ENCODE measurements at regions not wholly inside any gene's neighbourhood (a gene's known extent, or its start where the extent isn't known, plus 50 kb on each side); places are given as distances from the start of the nearest gene placed in this dataset.

- Histone ChIP-seq H3K4me1 (ENCODE audit: insufficient read depth) (no peaks in the 10 kb centered on the region), H3K4me3 (no peak overlapping the region), H3K27me3 (no peaks in the 10 kb centered on the region), H3K4me2 (no peak overlapping the region), H2AFZ (no peak overlapping the region), H3K9me3 (ENCODE audit: low read depth) (no peaks in the 10 kb centered on the region), H3K9me2 (replicated peaks; ENCODE audit: insufficient read depth) (no peaks in the 10 kb centered on the region), H3K36me3 (replicated peaks; ENCODE audit: insufficient read depth, low read depth) (no peaks in the 10 kb centered on the region), H3K27ac (no peak overlapping the region), H3K79me2 (no peaks in the 10 kb centered on the region), H4K20me1 (ENCODE audit: insufficient read depth, poor library complexity, severe bottlenecking) (no peaks in the 10 kb centered on the region)
- no peak for DNase-seq (ENCODE audit: low spot score)
- TF ChIP-seq EZH2 (IDR thresholded peaks at IDR 0.05; ENCODE audit: borderline replicate concordance) (no peak), CTCF (IDR thresholded peaks at IDR 0.05; ENCODE audit: poor library complexity) (no peak), EZH2phosphoT487 (IDR thresholded peaks at IDR 0.05; ENCODE audit: low read depth, severe bottlenecking, unreplicated experiment) (no peak)
- 94% methylated on average over 3 of the region's 3 CpGs for WGBS (ENCODE audit: low lambda C conversion rate, missing lambda C conversion rate)
Observed at GRCh38 chr4:135281230-135281629, 1079.6 kb upstream of the PABPC4L start.

- no peak overlapping the region for H3K4me2 ChIP-seq
Observed at GRCh38 chr4:135277980-135278315, 1076.4 kb upstream of the PABPC4L start.

GRCh38 chr4:135277068-135277979 is 1075.7 kb upstream of the PABPC4L start:
- Histone ChIP-seq H3K36me3 (replicated peaks; ENCODE audit: insufficient read depth, low read depth) (no peaks in the 10 kb centered on the region), H2AFZ (no peak overlapping the region), H3K4me1 (ENCODE audit: insufficient read depth) (no peaks in the 10 kb centered on the region), H3K9me2 (replicated peaks; ENCODE audit: insufficient read depth) (no peaks in the 10 kb centered on the region), H3K27me3 (no peaks in the 10 kb centered on the region), H3K4me3 (no peak overlapping the region), H3K79me2 (no peaks in the 10 kb centered on the region), H3K4me2 (no peak overlapping the region), H3K9me3 (ENCODE audit: low read depth) (no peaks in the 10 kb centered on the region), H4K20me1 (ENCODE audit: insufficient read depth, poor library complexity, severe bottlenecking) (no peaks in the 10 kb centered on the region), H3K27ac (no peak overlapping the region)
- 71% methylated on average over 5 of the region's 5 CpGs for WGBS (ENCODE audit: low lambda C conversion rate, missing lambda C conversion rate)
- TF ChIP-seq CTCF (IDR thresholded peaks at IDR 0.05; ENCODE audit: poor library complexity) (no peak), EZH2phosphoT487 (IDR thresholded peaks at IDR 0.05; ENCODE audit: low read depth, severe bottlenecking, unreplicated experiment) (no peak), EZH2 (IDR thresholded peaks at IDR 0.05; ENCODE audit: borderline replicate concordance) (no peak)
- DNase-seq (ENCODE audit: low spot score), result no peak

More at GRCh38 chr4:135277980-135278315, 1076.4 kb upstream of the PABPC4L start:
- no peak overlapping the region for H3K27ac ChIP-seq
- no peaks in the 10 kb centered on the region for H3K27me3 ChIP-seq
- H3K4me1 ChIP-seq (ENCODE audit: insufficient read depth), result no peaks in the 10 kb centered on the region
- no peak for DNase-seq (ENCODE audit: low spot score)
- H3K9me3 ChIP-seq (ENCODE audit: low read depth), result no peaks in the 10 kb centered on the region
- H3K36me3 ChIP-seq (replicated peaks; ENCODE audit: insufficient read depth, low read depth), result no peaks in the 10 kb centered on the region
- TF ChIP-seq EZH2phosphoT487 (IDR thresholded peaks at IDR 0.05; ENCODE audit: low read depth, severe bottlenecking, unreplicated experiment) (no peak), EZH2 (IDR thresholded peaks at IDR 0.05; ENCODE audit: borderline replicate concordance) (no peak), CTCF (IDR thresholded peaks at IDR 0.05; ENCODE audit: poor library complexity) (no peak)
- no peak overlapping the region for H3K4me3 ChIP-seq
- H3K79me2 ChIP-seq, result no peaks in the 10 kb centered on the region
- WGBS (ENCODE audit: low lambda C conversion rate, missing lambda C conversion rate), result 13% methylated on average over 2 of the region's 2 CpGs
- no peaks in the 10 kb centered on the region for H4K20me1 ChIP-seq (ENCODE audit: insufficient read depth, poor library complexity, severe bottlenecking)
- no peaks in the 10 kb centered on the region for H3K9me2 ChIP-seq (replicated peaks; ENCODE audit: insufficient read depth)
- H2AFZ ChIP-seq, result no peak overlapping the region
